Fibroblast of skin of right biceps (primary cell): ENCODE measurements at regions not wholly inside any gene's neighbourhood (a gene's known extent, or its start where the extent isn't known, plus 50 kb on each side); places are given as distances from the start of the nearest gene placed in this dataset.

ENCODE experiments used
- DNase-seq: peaks from one replicate; pipeline ENCODE4 v3.0.0-alpha.2; 2013

GRCh38 chr16:13394488-13394887, 493.1 kb downstream of the SHISA9 start:
- DNase-seq: no peak

GRCh38 chr16:13397126-13397525, 495.7 kb downstream of the SHISA9 start:
- no peak for DNase-seq

- no peak for DNase-seq
Observed at GRCh38 chr16:13401641-13402040, 500.2 kb downstream of the SHISA9 start.

- DNase-seq: no peak
Observed at GRCh38 chr16:13402601-13403000, 501.2 kb downstream of the SHISA9 start.

- DNase-seq: no peak
Observed at GRCh38 chr16:13403326-13403725, 501.9 kb downstream of the SHISA9 start.

- no peak for DNase-seq
Observed at GRCh38 chr16:13414154-13414553, 505.8 kb upstream of the ERCC4 start.

GRCh38 chr16:13419589-13419988, 500.4 kb upstream of the ERCC4 start:
- no peak for DNase-seq

- peak; percentile 74 for DNase-seq
Observed at GRCh38 chr16:13421726-13422125, 498.2 kb upstream of the ERCC4 start.

- DNase-seq: no peak
Observed at GRCh38 chr16:13425836-13426235, 494.1 kb upstream of the ERCC4 start.

GRCh38 chr16:13426269-13426668, 493.7 kb upstream of the ERCC4 start:
- no peak for DNase-seq

GRCh38 chr16:13426736-13427135, 493.2 kb upstream of the ERCC4 start:
- no peak for DNase-seq

- no peak for DNase-seq
Observed at GRCh38 chr16:13427943-13428342, 492.0 kb upstream of the ERCC4 start.

- DNase-seq: peak; percentile 74
Observed at GRCh38 chr16:13429416-13429815, 490.5 kb upstream of the ERCC4 start.

GRCh38 chr16:13435415-13435814, 484.5 kb upstream of the ERCC4 start:
- no peak for DNase-seq

GRCh38 chr16:13435873-13436474, 484.0 kb upstream of the ERCC4 start:
- DNase-seq: no peak

GRCh38 chr16:13436641-13437412, 483.1 kb upstream of the ERCC4 start:
- peak; percentile 34 for DNase-seq

- DNase-seq: no peak
Observed at GRCh38 chr16:13437413-13437795, 482.6 kb upstream of the ERCC4 start.

GRCh38 chr16:13438064-13438463, 481.9 kb upstream of the ERCC4 start:
- no peak for DNase-seq

GRCh38 chr16:13439766-13440165, 480.2 kb upstream of the ERCC4 start:
- DNase-seq: no peak

- no peak for DNase-seq
Observed at GRCh38 chr16:13441675-13442074, 478.3 kb upstream of the ERCC4 start.

- DNase-seq: no peak
Observed at GRCh38 chr16:13448346-13448745, 471.6 kb upstream of the ERCC4 start.

- peak; percentile 13 for DNase-seq
Observed at GRCh38 chr16:13453325-13453724, 466.6 kb upstream of the ERCC4 start.

GRCh38 chr16:13453938-13454553, 465.9 kb upstream of the ERCC4 start:
- DNase-seq: peak; percentile 28

- DNase-seq: no peak
Observed at GRCh38 chr16:13463619-13464018, 456.3 kb upstream of the ERCC4 start.
